Neural cell (in vitro differentiated cells): ENCODE measurements at regions not wholly inside any gene's neighbourhood (a gene's known extent, or its start where the extent isn't known, plus 50 kb on each side); places are given as distances from the start of the nearest gene placed in this dataset.
A peak's percentile ranks its signal among the peaks of the same experiment; 100 is the strongest.

ENCODE experiments used
- H2AFZ ChIP-seq: fragments of 200-600, 300-800 bp; sonication (generic), shearing (Covaris generic); 2 replicates; pipeline ENCODE4 v1.6.0; 2014; ENCODE audit warnings: low read depth, mild to moderate bottlenecking, antibody characterized with exemption, low read length, moderate library complexity
- H3F3A ChIP-seq: fragments of 200-600 bp; shearing (Covaris generic); 2 replicates; pipeline ENCODE4 v1.6.1; 2016; ENCODE audit warnings: mild to moderate bottlenecking, moderate library complexity, mixed read lengths, antibody characterized with exemption, low read length; ENCODE audit not compliant: insufficient read depth, poor library complexity, severe bottlenecking
- H3K27ac ChIP-seq: fragments of 200-600, 300-800 bp; sonication (generic), shearing (Covaris generic); 2 replicates; pipeline ENCODE4 v1.5.1; 2014; ENCODE audit warnings: mild to moderate bottlenecking, low read length, moderate library complexity
- H3K27me3 ChIP-seq: fragments of 300-800, 200-600 bp; sonication (generic), shearing (Covaris generic); 2 replicates; pipeline ENCODE4 v1.6.0; 2014; ENCODE audit warnings: mild to moderate bottlenecking, low read depth, low read length, moderate library complexity; ENCODE audit not compliant: insufficient read depth
- H3K36me3 ChIP-seq: fragments of 300-800, 200-600 bp; sonication (generic), shearing (Covaris generic); 2 replicates; pipeline ENCODE4 v1.5.1; 2014; ENCODE audit warnings: mild to moderate bottlenecking, antibody characterized with exemption, low read length, moderate library complexity; ENCODE audit not compliant: insufficient read depth
- H3K4me2 ChIP-seq: fragments of 300-800, 200-600 bp; sonication (generic), shearing (Covaris generic); 2 replicates; pipeline ENCODE4 v1.6.0; 2014; ENCODE audit warnings: mild to moderate bottlenecking, low read length
- H3K4me3 ChIP-seq: fragments of 300-800, 200-600 bp; sonication (generic), shearing (Covaris generic); 2 replicates; pipeline ENCODE4 v1.5.1; 2014; ENCODE audit warnings: mild to moderate bottlenecking, low read length, moderate library complexity
- H3K79me2 ChIP-seq: fragments of 200-600 bp; shearing (Covaris generic); replicated peaks from 2 replicates; pipeline ENCODE4 v1.6.0; 2014; ENCODE audit warnings: mild to moderate bottlenecking, low read length, moderate library complexity; ENCODE audit not compliant: insufficient read depth
- H3K9ac ChIP-seq: fragments of 300-800, 200-600 bp; sonication (generic), shearing (Covaris generic); 2 replicates; pipeline ENCODE4 v1.6.1; 2016; ENCODE audit warnings: mild to moderate bottlenecking, low read length, mixed read lengths
- H3K9me2 ChIP-seq: fragments of 200-600 bp; shearing (Covaris generic); 2 replicates; pipeline ENCODE4 v1.6.1; 2016; ENCODE audit warnings: mild to moderate bottlenecking, low read length, mixed read lengths; ENCODE audit not compliant: insufficient read depth
- H3K9me3 ChIP-seq: fragments of 200-600, 300-800 bp; sonication (generic), shearing (Covaris generic); 2 replicates; pipeline ENCODE4 v1.6.1; 2016; ENCODE audit warnings: mild to moderate bottlenecking, mixed run types, low read length, moderate library complexity, mixed read lengths
- H4K20me1 ChIP-seq: fragments of 200-600 bp; shearing (Covaris generic); 2 replicates; pipeline ENCODE4 v1.6.1; 2016; ENCODE audit warnings: mild to moderate bottlenecking, mixed run types; ENCODE audit not compliant: insufficient read depth
- EP300 ChIP-seq: fragments of 450-650 bp; conservative IDR thresholded peaks from 2 replicates; pipeline ENCODE4 v1.6.1; 2014; ENCODE audit warnings: antibody characterized with exemption, mild to moderate bottlenecking, moderate library complexity; ENCODE audit not compliant: poor library complexity, severe bottlenecking
- EZH2 ChIP-seq: fragments of 200-600, 300-800 bp; shearing (Covaris generic), sonication (generic); IDR thresholded peaks from 2 replicates; pipeline ENCODE4 v1.6.1; 2014; ENCODE audit warnings: antibody characterized with exemption, low read length, borderline replicate concordance, mild to moderate bottlenecking; ENCODE audit not compliant: insufficient read depth, poor library complexity, severe bottlenecking
- MXI1 ChIP-seq: fragments of 450-650 bp; conservative IDR thresholded peaks from 2 replicates; pipeline ENCODE4 v1.6.1; 2014; ENCODE audit warnings: antibody characterized with exemption, mild to moderate bottlenecking; ENCODE audit not compliant: poor library complexity, severe bottlenecking
- POLR2AphosphoS5 ChIP-seq: IDR thresholded peaks from 2 replicates; pipeline ENCODE4 v1.6.1; 2012
- RAD21 ChIP-seq: fragments of 450-650 bp; conservative IDR thresholded peaks from 2 replicates; pipeline ENCODE4 v1.6.1; 2014; ENCODE audit warnings: antibody characterized with exemption, mild to moderate bottlenecking, moderate library complexity
- SMC3 ChIP-seq: fragments of 450-650 bp; conservative IDR thresholded peaks from 2 replicates; pipeline ENCODE4 v1.6.1; 2014; ENCODE audit warnings: antibody characterized with exemption, mild to moderate bottlenecking, moderate library complexity; ENCODE audit not compliant: poor library complexity
- TAF1 ChIP-seq: IDR thresholded peaks from 2 replicates; pipeline ENCODE4 v1.6.1; 2012; ENCODE audit warnings: low read depth
- TF ChIP-seq, protein P1 (sequence below): fragments of 450-650 bp; IDR thresholded peaks from 2 replicates; pipeline ENCODE4 v1.5.1; 2014; ENCODE audit warnings: antibody characterized with exemption, mild to moderate bottlenecking, moderate library complexity; ENCODE audit not compliant: poor library complexity, severe bottlenecking
- TF ChIP-seq, protein P2 (sequence below): IDR thresholded peaks from 2 replicates; pipeline ENCODE4 v1.6.1; 2012; ENCODE audit warnings: borderline replicate concordance

DNA sequence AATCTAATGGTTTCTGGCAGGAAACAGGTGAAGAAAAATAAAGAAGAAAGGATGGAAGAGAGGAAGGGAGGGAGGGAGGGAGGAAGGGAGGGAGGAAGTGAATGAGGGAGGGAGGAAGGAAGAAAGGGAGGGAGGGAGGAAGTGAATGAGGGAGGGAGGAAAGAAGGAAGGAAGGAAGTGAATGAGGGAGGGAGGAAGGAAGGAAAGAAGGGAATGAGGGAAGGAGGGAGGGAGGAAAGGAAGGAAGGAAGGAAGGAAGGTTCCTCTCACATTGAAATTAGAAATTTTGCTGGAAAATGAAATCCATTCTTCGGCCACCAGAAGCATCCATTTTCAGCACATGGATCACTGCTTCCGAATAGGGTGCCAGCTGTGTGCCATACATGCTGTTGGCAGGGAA is 62.2 kb upstream of the PELI2 start:
- no peaks in the 10 kb centered on the region for H3K27me3 ChIP-seq
- no peak overlapping the region for H3K4me3 ChIP-seq
- H3K79me2 ChIP-seq = no peaks in the 10 kb centered on the region
- no peaks in the 10 kb centered on the region for H3F3A ChIP-seq
- H3K36me3 ChIP-seq = no peaks in the 10 kb centered on the region
- H3K4me2 ChIP-seq = no peak overlapping the region
- H3K9me2 ChIP-seq = no peaks in the 10 kb centered on the region
- H3K9me3 ChIP-seq = no peaks in the 10 kb centered on the region
- H2AFZ ChIP-seq = no peak overlapping the region
- no peaks in the 10 kb centered on the region for H4K20me1 ChIP-seq
- H3K9ac ChIP-seq = no peak overlapping the region
- TF ChIP-seq MXI1 (no peak), RAD21 (no peak), SMC3 (no peak), EP300 (no peak), TAF1 (no peak), POLR2AphosphoS5 (no peak), EZH2 (no peak)
- TF ChIP-seq, protein P1, sequence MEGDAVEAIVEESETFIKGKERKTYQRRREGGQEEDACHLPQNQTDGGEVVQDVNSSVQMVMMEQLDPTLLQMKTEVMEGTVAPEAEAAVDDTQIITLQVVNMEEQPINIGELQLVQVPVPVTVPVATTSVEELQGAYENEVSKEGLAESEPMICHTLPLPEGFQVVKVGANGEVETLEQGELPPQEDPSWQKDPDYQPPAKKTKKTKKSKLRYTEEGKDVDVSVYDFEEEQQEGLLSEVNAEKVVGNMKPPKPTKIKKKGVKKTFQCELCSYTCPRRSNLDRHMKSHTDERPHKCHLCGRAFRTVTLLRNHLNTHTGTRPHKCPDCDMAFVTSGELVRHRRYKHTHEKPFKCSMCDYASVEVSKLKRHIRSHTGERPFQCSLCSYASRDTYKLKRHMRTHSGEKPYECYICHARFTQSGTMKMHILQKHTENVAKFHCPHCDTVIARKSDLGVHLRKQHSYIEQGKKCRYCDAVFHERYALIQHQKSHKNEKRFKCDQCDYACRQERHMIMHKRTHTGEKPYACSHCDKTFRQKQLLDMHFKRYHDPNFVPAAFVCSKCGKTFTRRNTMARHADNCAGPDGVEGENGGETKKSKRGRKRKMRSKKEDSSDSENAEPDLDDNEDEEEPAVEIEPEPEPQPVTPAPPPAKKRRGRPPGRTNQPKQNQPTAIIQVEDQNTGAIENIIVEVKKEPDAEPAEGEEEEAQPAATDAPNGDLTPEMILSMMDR = no peak
- TF ChIP-seq, protein P2, sequence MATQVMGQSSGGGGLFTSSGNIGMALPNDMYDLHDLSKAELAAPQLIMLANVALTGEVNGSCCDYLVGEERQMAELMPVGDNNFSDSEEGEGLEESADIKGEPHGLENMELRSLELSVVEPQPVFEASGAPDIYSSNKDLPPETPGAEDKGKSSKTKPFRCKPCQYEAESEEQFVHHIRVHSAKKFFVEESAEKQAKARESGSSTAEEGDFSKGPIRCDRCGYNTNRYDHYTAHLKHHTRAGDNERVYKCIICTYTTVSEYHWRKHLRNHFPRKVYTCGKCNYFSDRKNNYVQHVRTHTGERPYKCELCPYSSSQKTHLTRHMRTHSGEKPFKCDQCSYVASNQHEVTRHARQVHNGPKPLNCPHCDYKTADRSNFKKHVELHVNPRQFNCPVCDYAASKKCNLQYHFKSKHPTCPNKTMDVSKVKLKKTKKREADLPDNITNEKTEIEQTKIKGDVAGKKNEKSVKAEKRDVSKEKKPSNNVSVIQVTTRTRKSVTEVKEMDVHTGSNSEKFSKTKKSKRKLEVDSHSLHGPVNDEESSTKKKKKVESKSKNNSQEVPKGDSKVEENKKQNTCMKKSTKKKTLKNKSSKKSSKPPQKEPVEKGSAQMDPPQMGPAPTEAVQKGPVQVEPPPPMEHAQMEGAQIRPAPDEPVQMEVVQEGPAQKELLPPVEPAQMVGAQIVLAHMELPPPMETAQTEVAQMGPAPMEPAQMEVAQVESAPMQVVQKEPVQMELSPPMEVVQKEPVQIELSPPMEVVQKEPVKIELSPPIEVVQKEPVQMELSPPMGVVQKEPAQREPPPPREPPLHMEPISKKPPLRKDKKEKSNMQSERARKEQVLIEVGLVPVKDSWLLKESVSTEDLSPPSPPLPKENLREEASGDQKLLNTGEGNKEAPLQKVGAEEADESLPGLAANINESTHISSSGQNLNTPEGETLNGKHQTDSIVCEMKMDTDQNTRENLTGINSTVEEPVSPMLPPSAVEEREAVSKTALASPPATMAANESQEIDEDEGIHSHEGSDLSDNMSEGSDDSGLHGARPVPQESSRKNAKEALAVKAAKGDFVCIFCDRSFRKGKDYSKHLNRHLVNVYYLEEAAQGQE = no peak
- H3K27ac ChIP-seq = no peak overlapping the region

DNA sequence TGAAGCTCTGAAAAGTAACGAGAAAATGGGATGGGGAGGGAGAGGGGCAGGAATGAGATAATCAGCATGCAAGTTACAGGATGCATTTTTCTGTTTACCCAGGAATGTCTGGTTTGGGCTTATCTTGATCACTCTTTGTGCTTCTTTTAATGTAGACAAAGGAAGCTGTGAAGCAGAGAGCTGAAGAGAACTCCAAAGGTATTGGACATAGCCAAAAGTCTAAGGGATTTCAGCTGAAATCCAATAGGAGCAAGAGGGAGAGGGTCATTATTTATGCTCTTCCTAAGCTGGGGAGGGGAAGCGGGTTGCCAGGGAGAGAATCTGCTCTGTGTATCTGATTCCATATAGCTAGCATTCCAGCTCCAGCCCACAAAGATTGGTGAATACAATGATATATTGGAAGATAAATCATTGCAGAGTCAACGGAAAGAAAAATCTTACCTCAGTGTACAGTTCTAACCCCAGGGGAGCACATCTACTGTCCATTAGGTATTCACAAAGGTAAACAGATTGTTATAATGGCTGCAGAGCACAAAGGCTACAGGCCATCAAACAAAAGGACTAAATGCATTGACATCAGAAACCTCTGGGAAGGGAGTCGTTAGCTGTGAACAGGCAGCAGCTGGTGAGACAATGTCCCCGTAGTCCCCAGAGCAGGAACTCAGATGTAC is 61.0 kb upstream of the PELI2 start:
- H3K79me2 ChIP-seq = no peaks in the 10 kb centered on the region
- H3K27me3 ChIP-seq = no peaks in the 10 kb centered on the region
- H3K4me3 ChIP-seq = no peak overlapping the region
- H4K20me1 ChIP-seq = no peaks in the 10 kb centered on the region
- no peaks in the 10 kb centered on the region for H3K9me2 ChIP-seq
- TF ChIP-seq POLR2AphosphoS5 = peak; percentile 50
- no peak for TF ChIP-seq EP300
- no peak overlapping the region for H3K9ac ChIP-seq
- peak overlapping the region; percentile 6 for H3K27ac ChIP-seq
- H3K9me3 ChIP-seq = no peaks in the 10 kb centered on the region
- no peaks in the 10 kb centered on the region for H3K36me3 ChIP-seq
- H3K4me2 ChIP-seq = no peak overlapping the region
- H3F3A ChIP-seq = no peaks in the 10 kb centered on the region
- H2AFZ ChIP-seq = no peak overlapping the region
